Ovary (tissue), 7 donors: ENCODE measurements at regions not wholly inside any gene's neighbourhood (a gene's known extent, or its start where the extent isn't known, plus 50 kb on each side); places are given as distances from the start of the nearest gene placed in this dataset.

Experiments
- DNase-seq, 5 donors: peaks; one replicate each; pipeline ENCODE4 v3.0.0-alpha.2; 2019 to 2020
- H3K27ac ChIP-seq, 2 donors: fragments of 200-600 bp; one replicate each; pipeline versions ENCODE4 v1.5.1 to v1.8.0; 2019 to 2022
- H3K27me3 ChIP-seq: fragments of 200-600 bp; one replicate; pipeline ENCODE4 v1.8.0; 2022
- H3K36me3 ChIP-seq: fragments of 200-600 bp; sonication (generic); one replicate; pipeline ENCODE4 v1.5.1; 2019
- H3K4me1 ChIP-seq: one replicate; pipeline ENCODE4 v1.8.1; 2013; ENCODE audit warnings: mild to moderate bottlenecking, moderate library complexity; ENCODE audit not compliant: insufficient read depth
- H3K4me3 ChIP-seq: fragments of 200-600 bp; sonication (generic); one replicate; pipeline ENCODE4 v1.5.1; 2017
- H3K9me3 ChIP-seq, 2 donors: fragments of 200-600 bp in 1 of 2; sonication (generic) in 1 of 2; one replicate each; pipeline versions ENCODE4 v1.5.1 to v1.8.1; 2013 to 2019; ENCODE audit warnings: mild to moderate bottlenecking in 1 of 2, moderate library complexity in 1 of 2
- EP300 ChIP-seq: sonication (generic); formaldehyde crosslinking; IDR thresholded peaks from one replicate; pipeline ENCODE4 v1.6.1; 2017; ENCODE audit warnings: antibody characterized with exemption
- POLR2A ChIP-seq: fragments of 450-650 bp; IDR thresholded peaks from one replicate; pipeline ENCODE4 v1.6.1; 2017; ENCODE audit warnings: antibody characterized with exemption, mild to moderate bottlenecking, moderate library complexity
- WGBS, 3 donors: extraction: QIAGEN DNeasy Blood & Tissue Kit in 1 of 3; methylation state at CpG; one replicate each; pipeline versions ENCODE4 v1.1.5 to v1.1.7; 2013 to 2017; 5-methylcytosine and 5-hydroxymethylcytosine counted together
- intact Hi-C, 4 donors: fragments of 100-400 bp; cut with DNase I; formaldehyde crosslinking; loops; one replicate each; pipeline versions ENCODE4 v1.11.0 to v1.15.1; 2022 to 2023
- TF ChIP-seq, protein P1 (sequence below), 3 donors: fragments of 450-650 bp in 2 of 3; fragments of 200-600 bp in 1 of 3; IDR thresholded peaks; one replicate each; pipeline versions ENCODE4 v1.5.1 to v1.8.0; 2016 to 2022; ENCODE audit warnings: antibody characterized with exemption in 3 of 3, mild to moderate bottlenecking in 1 of 3
- donor health status: DM: no; HTN: no; CAD: no; lungs with moderate emphysema.
- donor health status: DM: no; HTN: no; CAD: no.
- donor health status: Bipolar disorder and iron deficiency.
- donor health status: DM: no; HTN: no; CAD: no.
- donor health status: DM: yes; HTN: yes; CAD: no.

DNA sequence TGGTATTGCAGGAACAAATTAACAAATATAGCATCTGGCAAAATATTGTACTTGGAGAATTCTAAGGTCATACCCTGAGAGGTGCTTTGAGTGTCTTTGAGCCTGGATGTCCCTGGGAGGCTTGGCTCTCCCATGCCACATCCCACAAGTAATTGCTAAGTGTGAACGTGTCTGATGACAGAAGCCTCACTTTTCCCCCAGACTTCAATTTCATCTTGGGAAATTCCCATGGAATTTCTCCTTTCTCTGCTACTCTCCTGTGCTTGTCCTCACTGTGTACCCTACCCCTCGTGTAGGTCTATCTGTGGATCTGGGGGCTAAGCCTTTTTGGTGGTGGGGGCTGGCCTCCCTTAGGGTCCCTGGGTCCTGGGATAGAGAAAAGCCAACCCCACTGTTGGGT, 293.3 kb downstream of the TCF7L2 start:
- no peaks in the 10 kb centered on the region for H3K4me1 ChIP-seq
- no peaks in the 10 kb centered on the region for H3K27me3 ChIP-seq
- no peak for TF ChIP-seq EP300
- TF ChIP-seq POLR2A: no peak
- WGBS, 3 donors: 92 to 100% (median 92%) methylated on average over 2 of the region's 2 CpGs
- intact Hi-C loops: no loop called here
- H3K9me3 ChIP-seq: no peaks in the 10 kb centered on the region
- no peak overlapping the region for H3K27ac ChIP-seq
- no peak overlapping the region for H3K4me3 ChIP-seq
- H3K36me3 ChIP-seq: no peaks in the 10 kb centered on the region
- no peak for DNase-seq

DNA sequence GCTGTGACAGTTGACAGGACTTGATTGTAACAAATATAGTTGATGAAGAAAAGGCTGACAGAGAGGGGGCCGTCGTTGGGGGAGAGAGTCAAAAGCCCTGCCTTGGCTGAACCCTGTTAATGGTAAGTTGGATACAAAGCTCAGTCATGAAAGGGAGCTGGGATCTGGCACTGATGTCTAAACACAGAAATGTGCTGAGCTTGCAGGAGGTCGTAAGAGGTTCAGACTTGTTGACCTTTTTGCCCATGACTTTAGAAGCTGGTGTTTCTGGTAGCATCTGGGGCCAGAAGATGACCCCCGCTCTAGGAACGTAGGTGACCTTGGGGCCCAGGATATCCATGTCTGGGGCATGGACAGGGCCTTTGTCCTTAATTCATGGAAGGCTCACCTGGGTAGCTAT, 294.7 kb downstream of the TCF7L2 start:
- WGBS, 3 donors: 84 to 91% (median 87%) methylated on average over 5 of the region's 5 CpGs

DNA sequence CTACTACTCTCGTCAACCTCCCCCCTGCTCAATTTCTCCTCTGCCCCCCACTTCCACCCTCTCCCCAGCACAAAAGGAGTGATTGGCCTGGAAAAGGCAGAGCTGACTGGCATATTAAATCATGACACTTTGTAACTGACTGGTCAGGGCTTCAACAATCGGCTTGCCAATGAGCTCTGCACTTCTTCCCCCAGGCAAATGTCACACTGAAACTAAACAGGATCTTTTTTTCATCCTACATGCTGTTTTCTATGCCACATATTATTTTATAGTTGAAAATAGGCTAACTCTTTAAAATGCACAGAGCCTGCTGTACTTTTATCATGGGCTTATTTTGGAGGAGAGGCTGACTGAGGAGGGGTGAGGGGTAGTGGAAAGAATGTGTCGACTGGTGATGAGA, 295.2 kb downstream of the TCF7L2 start:
- no peaks in the 10 kb centered on the region for H3K27me3 ChIP-seq
- no peaks in the 10 kb centered on the region for H3K4me1 ChIP-seq
- intact Hi-C loops: no loop called here
- DNase-seq: no peak
- no peaks in the 10 kb centered on the region for H3K36me3 ChIP-seq
- H3K9me3 ChIP-seq: no peaks in the 10 kb centered on the region
- TF ChIP-seq, protein P1, sequence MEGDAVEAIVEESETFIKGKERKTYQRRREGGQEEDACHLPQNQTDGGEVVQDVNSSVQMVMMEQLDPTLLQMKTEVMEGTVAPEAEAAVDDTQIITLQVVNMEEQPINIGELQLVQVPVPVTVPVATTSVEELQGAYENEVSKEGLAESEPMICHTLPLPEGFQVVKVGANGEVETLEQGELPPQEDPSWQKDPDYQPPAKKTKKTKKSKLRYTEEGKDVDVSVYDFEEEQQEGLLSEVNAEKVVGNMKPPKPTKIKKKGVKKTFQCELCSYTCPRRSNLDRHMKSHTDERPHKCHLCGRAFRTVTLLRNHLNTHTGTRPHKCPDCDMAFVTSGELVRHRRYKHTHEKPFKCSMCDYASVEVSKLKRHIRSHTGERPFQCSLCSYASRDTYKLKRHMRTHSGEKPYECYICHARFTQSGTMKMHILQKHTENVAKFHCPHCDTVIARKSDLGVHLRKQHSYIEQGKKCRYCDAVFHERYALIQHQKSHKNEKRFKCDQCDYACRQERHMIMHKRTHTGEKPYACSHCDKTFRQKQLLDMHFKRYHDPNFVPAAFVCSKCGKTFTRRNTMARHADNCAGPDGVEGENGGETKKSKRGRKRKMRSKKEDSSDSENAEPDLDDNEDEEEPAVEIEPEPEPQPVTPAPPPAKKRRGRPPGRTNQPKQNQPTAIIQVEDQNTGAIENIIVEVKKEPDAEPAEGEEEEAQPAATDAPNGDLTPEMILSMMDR (IDR thresholded peaks at IDR 0.05): no peak
- TF ChIP-seq POLR2A: no peak
- no peak for TF ChIP-seq EP300
- no peak overlapping the region for H3K4me3 ChIP-seq
- WGBS, 3 donors: 73 to 86% (median 79%) methylated on average over 3 of the region's 3 CpGs
- no peak overlapping the region for H3K27ac ChIP-seq

More for the DNA sequence above, 294.7 kb downstream of the TCF7L2 start:
- no peaks in the 10 kb centered on the region for H3K4me1 ChIP-seq
- H3K4me3 ChIP-seq: no peak overlapping the region
- DNase-seq: no peak
- TF ChIP-seq, protein P1 (IDR thresholded peaks at IDR 0.05): no peak
- TF ChIP-seq POLR2A (no peak), EP300 (no peak)
- no peak overlapping the region for H3K27ac ChIP-seq
- no peaks in the 10 kb centered on the region for H3K9me3 ChIP-seq
- H3K36me3 ChIP-seq: no peaks in the 10 kb centered on the region
- intact Hi-C loops: no loop called here
- H3K27me3 ChIP-seq: no peaks in the 10 kb centered on the region

DNA sequence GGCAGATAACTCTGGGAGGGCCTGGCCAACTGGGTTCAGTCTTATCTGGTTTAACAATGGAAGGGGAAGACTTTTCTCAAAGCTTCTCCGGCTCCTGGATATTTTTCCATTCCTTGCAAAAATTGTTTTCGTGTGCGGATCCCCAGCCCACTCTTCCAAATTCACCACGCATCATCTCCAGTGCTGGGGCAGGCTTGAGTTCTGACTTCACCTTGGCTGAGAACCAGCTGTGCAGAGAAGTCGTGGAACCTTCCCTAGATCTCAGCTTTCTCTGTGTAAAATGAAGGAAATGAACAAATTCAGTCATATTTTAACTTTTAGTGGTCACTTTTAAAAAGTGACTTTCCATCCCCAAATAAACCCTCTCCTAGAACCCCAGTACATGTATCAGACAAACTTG, 297.0 kb downstream of the TCF7L2 start:
- DNase-seq: no peak
- H3K4me1 ChIP-seq: no peaks in the 10 kb centered on the region
- no peaks in the 10 kb centered on the region for H3K27me3 ChIP-seq
- no peak overlapping the region for H3K27ac ChIP-seq
- no peaks in the 10 kb centered on the region for H3K36me3 ChIP-seq
- TF ChIP-seq POLR2A (no peak), EP300 (no peak)
- TF ChIP-seq, protein P1 (IDR thresholded peaks at IDR 0.05): no peak
- H3K9me3 ChIP-seq: no peaks in the 10 kb centered on the region
- WGBS, 3 donors: 54 to 74% (median 58%) methylated on average over 5 of the region's 5 CpGs
- intact Hi-C loops: no loop called here
- no peak overlapping the region for H3K4me3 ChIP-seq

DNA sequence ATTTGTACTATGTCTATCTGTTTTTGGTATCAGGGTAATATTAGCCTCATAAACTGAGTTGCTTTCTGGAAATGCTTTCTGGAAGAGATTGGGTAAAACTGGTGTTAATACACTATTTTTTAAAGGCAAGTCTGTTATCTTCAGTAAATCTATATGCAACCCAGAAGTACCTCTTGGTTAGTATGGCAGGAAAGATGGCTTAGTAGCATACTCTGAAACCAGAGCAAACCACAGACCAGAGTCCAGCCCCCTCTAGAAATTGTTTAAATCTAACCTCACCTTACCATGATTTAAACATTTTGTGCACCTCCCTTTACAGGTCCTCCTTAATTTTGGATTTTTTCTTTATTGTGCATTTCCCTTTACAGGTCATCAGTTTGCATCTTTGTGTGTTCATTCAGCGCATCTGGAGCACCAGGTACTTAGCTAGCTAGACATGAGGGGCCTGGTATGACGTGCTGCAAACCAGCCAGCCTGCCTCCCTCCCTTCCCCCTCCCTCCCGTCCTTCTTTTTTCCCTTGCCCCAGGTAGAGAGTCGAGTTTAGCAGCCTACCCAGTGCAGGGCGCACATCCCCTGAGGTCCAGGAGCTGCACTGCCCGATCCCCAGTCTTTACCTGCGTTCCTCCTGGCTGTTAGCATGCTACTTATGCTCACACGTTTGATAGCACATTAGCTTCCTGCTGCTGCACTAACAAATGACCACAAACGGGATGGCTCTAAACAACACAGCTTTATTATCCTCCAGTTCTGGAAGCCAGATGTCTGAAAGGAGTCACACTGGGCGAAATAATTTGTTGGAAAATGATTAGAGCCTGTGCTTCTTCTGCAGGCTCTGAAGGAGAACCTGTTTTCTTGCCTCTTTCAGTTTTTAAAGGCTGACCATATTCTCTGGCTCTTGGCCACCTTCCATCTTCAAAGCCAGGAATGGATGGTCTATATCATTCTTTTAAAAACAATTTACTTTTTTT, 299.9 kb upstream of the HABP2 start:
- DNase-seq: no peak
- Histone ChIP-seq H3K4me1 (no peaks in the 10 kb centered on the region), H3K4me3 (no peak overlapping the region), H3K27me3 (no peaks in the 10 kb centered on the region), H3K9me3 (no peaks in the 10 kb centered on the region), H3K36me3 (no peaks in the 10 kb centered on the region), H3K27ac (no peak overlapping the region)
- TF ChIP-seq POLR2A (no peak), EP300 (no peak)
- TF ChIP-seq, protein P1 (IDR thresholded peaks at IDR 0.05): no peak
- 37 to 40% (median 37%) methylated on average over 10 of the region's 10 CpGs for WGBS, 3 donors
- intact Hi-C loops: no loop called here
